Left ventricle myocardium superior (tissue), 1 donor: ENCODE measurements at regions not wholly inside any gene's neighbourhood (a gene's known extent, or its start where the extent isn't known, plus 50 kb on each side); places are given as distances from the start of the nearest gene placed in this dataset.
A peak's percentile ranks its signal among the peaks of the same experiment; 100 is the strongest.
"Not testable (repeated sequence)": the region's sequence is repeated elsewhere in the genome, so short reads cannot be mapped to it uniquely, and the experiment has no call there.

Experiments used
- ATAC-seq: fragments of 200-7000 bp; cut with Tn5 transposase; one replicate; pipeline ENCODE4 v1.9.1; 2020; ENCODE audit warnings: mild to moderate bottlenecking, moderate library complexity
- DNase-seq: peaks from one replicate; pipeline ENCODE4 v3.0.0-alpha.2; 2020
- intact Hi-C: fragments of 100-400 bp; cut with micrococcal nuclease; formaldehyde crosslinking; loops from one replicate; pipeline ENCODE4 v1.11.0; 2022
- donor health status: DM: no; HTN: yes; CAD: no; lungs with severe emphysema.

DNA sequence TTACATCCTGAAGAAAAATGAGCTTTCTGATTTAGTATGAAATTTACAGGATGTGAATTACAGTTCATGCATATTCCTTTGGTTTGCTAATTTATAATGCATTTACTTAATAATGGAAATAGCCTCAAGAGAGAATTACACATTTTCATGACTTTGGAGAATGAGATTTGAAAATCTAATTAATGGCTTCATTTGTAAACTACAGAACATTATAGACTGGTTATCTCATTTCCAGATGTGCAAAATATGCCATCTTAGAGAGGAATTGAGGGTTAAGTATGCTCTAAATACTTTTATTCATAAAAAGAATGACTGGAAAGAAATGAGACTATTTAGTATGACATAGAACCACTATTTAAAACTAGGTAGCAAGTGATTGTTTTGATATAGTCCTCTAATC is 94.2 kb upstream of the DNAJC10 start:
- DNase-seq, result no peak
- intact Hi-C loops, result no loop called here
- no peak for ATAC-seq

DNA sequence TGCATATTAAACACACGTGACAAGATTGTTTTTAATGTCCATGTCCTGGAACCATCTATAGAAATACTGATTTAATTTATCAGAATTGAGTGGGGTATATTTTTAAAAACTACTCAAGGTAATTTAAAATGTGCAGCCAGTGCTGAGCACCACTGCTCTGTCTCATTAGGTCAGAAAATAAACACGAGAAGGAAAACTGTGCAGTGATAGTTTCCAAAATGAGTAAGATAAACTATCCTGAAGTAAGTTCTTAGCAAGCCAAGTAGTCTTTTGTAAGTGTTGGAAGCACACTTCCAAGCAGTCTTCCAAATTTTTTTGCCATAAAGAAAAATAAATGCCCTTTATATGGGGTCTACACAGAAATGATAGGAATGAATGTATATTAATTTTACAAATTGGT is 93.8 kb upstream of the DNAJC10 start:
- ATAC-seq, result peak; percentile 26
- intact Hi-C loops, result no loop called here

DNA sequence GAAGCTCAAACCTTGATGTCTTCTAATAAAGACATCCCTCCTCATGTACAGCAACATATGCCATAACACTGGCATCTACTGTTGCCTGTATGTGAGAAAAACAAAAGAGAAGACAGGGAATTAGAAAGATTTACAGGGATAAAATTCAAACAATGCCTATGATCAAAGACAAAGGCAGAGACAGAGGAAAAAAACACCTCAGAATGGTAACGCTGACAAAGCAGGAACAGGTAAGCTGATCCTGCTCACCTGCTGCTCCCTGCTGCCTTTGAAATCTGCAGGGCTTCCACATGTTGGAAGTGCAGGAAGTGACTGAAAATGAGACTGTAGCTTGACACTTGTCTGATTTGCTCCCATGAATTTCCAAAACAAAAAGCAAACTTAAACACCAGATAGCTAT is 90.2 kb upstream of the DNAJC10 start:
- no peak for ATAC-seq
- intact Hi-C loops, result no loop called here
- no peak for DNase-seq

More for the DNA sequence above, 93.8 kb upstream of the DNAJC10 start:
- DNase-seq, result no peak

DNA sequence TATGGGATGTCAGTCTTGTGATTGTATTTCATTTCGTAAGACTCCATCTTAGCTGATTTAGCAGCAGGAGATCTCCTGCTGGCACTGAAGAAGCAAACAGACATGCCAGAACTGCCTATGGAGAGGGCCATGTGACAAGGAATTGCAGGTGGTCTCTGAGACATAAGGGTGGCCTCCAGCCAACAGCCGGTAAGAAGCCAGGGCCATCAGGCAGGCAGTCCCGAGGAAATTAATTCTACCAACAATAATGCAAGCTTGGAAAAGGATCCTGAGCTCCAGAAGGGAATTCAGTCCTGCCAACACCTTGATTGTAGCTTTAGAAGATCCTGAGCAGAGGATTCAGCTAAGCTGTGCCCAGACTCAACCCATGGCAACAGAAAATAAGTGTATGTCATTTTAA is 87.1 kb upstream of the DNAJC10 start:
- intact Hi-C loops, result no loop called here
- no peak for DNase-seq
- ATAC-seq, result no peak

- no peak for DNase-seq
- intact Hi-C loops, result no loop called here
- ATAC-seq, result no peak
Observed at GRCh38 chr2:182630207-182630606, 85.8 kb upstream of the DNAJC10 start.

DNA sequence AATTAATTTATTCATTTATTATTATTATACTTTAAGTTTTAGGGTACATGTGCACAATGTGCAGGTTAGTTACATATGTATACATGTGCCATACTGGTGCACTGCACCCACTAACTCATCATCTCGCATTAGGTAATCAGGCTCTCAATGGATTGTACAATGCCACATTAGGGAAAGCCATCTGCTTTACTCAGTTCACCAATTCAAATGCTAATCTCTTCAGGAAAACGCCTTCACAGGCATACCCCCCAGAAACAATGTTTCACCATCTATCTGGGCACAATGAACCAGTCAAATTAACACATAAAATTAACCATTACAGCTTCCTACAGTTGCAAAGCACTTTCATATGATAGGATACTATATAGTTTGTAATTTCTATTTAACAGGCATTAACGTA is 84.8 kb upstream of the DNAJC10 start:
- DNase-seq (no peak), ATAC-seq (no peak)
- intact Hi-C loops, result no loop called here

DNA sequence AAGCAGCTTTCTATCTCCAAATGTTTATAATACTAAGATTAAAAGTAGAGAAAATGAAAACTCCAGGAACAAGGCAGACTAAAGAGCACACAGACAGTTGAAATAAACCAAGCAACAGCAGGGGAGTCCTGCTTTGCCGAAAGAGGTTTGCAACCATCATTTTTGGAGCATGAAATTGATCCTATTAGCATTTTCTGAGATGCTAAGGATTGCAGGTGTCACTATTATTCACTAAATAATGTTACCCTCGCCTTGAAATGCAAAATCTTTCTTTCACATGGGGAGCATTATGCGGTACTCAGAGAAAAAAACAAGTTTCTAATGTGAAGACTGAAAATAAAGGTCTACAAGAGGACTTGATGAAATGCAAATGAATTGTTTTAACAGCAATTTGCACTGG is 81.7 kb upstream of the DNAJC10 start:
- ATAC-seq, result no peak
- DNase-seq, result no peak
- intact Hi-C loops, result no loop called here

- no peak for ATAC-seq
- intact Hi-C loops, result no loop called here
- no peak for DNase-seq
Observed at GRCh38 chr2:182636699-182637098, 79.4 kb upstream of the DNAJC10 start.

GRCh38 chr2:182638667-182639066 is 77.4 kb upstream of the DNAJC10 start:
- DNase-seq (no peak), ATAC-seq (no peak)
- intact Hi-C loops, result no loop called here

GRCh38 chr2:182639971-182640370 is 76.1 kb upstream of the DNAJC10 start:
- DNase-seq (no peak), ATAC-seq (no peak)
- intact Hi-C loops, result no loop called here

DNA sequence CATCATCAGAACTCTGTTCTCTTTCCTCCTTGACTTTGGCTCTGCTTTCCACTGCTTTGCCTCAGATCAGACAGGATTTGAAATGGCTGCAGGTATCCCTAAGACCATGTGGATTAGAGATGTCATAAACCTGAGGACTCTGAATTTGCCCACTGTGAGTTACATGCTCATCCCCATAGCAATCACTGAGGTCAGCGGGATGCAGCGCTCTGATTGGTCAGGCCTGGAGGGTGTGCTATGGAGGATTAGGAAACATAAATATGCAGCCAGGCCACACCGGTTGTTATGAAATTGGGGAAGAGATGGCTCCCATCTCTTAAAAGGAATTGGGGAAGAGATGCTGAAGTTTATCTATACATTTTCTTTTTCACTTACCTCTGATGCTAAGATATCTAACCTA is 73.7 kb upstream of the DNAJC10 start:
- intact Hi-C loops, result no loop called here
- ATAC-seq (peak; percentile 66), DNase-seq (peak; percentile 57)

DNA sequence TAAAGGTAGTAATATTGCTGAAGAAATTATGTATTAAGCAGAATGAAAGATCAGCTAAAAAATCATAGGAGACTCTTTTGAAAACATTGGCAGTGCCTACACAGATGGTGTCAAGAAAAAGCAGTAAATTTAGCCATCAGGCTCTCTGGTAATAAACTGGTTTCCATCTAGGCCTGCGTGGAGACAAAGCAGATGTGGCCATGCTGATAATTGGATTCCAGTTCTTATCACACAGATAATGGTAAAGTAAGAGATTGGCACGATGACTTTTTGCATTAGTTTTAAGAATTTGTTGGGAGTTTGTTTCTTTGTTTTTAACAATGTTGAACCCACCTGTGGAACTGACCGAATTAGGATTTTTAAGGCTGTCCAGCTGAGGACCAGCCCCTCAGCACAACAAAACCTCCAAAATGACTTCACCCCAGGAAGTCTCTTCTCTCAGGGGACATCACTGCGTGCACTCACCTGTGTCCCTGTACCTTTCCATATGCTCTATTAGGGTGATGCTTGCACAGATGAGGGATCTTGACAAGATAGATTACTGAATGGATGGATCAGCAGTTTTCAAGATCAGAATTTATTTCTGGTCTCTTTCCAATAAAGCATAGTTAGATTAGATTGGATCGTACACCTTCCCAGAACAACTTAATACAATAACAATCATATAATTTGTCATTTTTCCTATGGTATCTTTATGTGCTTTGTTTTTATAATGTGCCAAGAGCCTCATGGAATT is 69.1 kb upstream of the DNAJC10 start:
- intact Hi-C loops, result no loop called here
- ATAC-seq (no peak), DNase-seq (no peak)

DNA sequence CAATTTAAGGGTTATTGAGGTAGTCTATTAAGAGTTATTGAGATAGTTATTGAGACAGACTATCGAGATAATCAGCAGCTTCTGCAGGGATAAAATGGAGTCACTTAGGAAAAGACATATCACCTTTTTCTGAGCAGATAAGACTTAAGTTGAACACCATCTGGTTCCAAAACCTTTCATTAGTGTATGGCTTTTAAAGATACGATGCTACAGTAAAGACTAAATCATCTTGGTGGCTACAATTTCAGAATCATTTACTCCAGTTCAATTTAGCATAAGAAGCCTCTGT is 68.6 kb upstream of the DNAJC10 start:
- intact Hi-C loops, result no loop called here
- DNase-seq, result no peak

GRCh38 chr2:182649316-182649715 is 66.7 kb upstream of the DNAJC10 start:
- ATAC-seq, result peak; percentile 78
- intact Hi-C loops, result loop anchor here (2.0 kb wide), 1 partner anchor 463 kb away; no protein-coding TSS in a partner anchor
- DNase-seq, result no peak

More for the DNA sequence above, 68.6 kb upstream of the DNAJC10 start:
- no peak for ATAC-seq

GRCh38 chr2:182650704-182651103 is 65.4 kb upstream of the DNAJC10 start:
- peak; percentile 67 for ATAC-seq
- intact Hi-C loops, result loop anchor here (10.0 kb wide), 1 partner anchor 106 kb away; no protein-coding TSS in a partner anchor
- DNase-seq, result no peak

DNA sequence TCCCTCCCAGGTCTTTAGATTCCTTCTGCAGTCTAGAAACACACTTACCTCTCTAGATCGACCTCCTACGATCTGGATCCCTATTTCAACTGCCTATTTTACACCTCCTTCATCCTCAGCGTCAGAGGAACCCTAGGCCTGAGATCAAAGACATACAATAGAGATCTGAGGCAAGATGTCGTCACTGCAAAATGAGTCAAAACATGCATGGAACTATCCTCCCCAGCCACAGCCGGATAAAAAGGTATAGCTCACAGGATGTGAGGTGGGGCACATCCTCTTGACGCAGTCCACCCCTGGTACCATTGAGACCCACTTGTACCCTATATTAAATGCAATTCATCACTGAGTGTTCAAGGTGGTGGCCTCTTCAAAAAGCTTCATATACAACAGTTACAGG is 63.7 kb upstream of the DNAJC10 start:
- ATAC-seq (no peak), DNase-seq (no peak)
- intact Hi-C loops, result loop anchor here (10.0 kb wide), 1 partner anchor 108 kb away; no protein-coding TSS in a partner anchor

DNA sequence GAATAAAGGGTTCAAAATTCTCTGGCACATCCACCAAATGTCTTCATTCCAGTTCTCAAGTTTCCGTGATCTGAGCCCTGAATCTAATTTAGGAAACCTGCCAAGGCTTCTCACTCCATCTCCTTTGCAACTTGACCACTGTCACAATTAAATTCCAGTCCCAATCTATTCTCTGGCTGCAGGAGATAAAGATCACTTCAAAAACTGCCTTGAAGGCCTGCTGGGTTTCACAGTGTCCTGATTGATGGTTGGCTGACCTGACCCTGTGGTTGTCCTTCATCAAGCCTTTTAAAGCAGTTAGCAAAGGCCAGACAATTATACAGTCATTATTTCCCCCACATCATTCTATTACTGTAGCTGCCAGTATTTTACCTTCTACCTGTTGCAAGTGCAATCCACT is 60.3 kb upstream of the DNAJC10 start:
- ATAC-seq (no peak), DNase-seq (no peak)
- intact Hi-C loops, result loop anchor here (10.0 kb wide), 1 partner anchor 111 kb away; no protein-coding TSS in a partner anchor

GRCh38 chr2:182664212-182664611 is 51.8 kb upstream of the DNAJC10 start:
- no peak for ATAC-seq

GRCh38 chr2:182665500-182665899 is 50.6 kb upstream of the DNAJC10 start:
- ATAC-seq, intact Hi-C loops, DNase-seq: not testable (repeated sequence)

More at GRCh38 chr2:182664212-182664611, 51.8 kb upstream of the DNAJC10 start:
- intact Hi-C loops, result no loop called here
- no peak for DNase-seq
